MM.1S (cell line): ENCODE measurements at regions not wholly inside any gene's neighbourhood (a gene's known extent, or its start where the extent isn't known, plus 50 kb on each side); places are given as distances from the start of the nearest gene placed in this dataset.

Experiments
- CTCF ChIP-seq: fragments of 300-600 bp; sonication (generic); IDR thresholded peaks from 2 replicates; pipeline ENCODE4 v1.5.1; 2016; ENCODE audit warnings: antibody characterized with exemption, low read length, mixed read lengths
- EZH2 ChIP-seq: fragments of 300-600 bp; sonication (generic); optimal IDR thresholded peaks from 2 replicates; pipeline ENCODE3; 2017; ENCODE audit warnings: low read depth, mild to moderate bottlenecking, antibody characterized with exemption, low read length, mixed read lengths
- EZH2phosphoT487 ChIP-seq: fragments of 300-600 bp; sonication (generic); IDR thresholded peaks from 2 replicates; pipeline ENCODE4 v1.6.1; 2018; ENCODE audit warnings: antibody characterized with exemption, low read length

GRCh38 chr10:20620981-20621380 is 276.1 kb downstream of the NEBL start:
- TF ChIP-seq CTCF (no peak), EZH2 (no peak), EZH2phosphoT487 (no peak)
